ENCODE measurements at regions not wholly inside any gene's neighbourhood (a gene's known extent, or its start where the extent isn't known, plus 50 kb on each side); places are given as distances from the start of the nearest gene placed in this dataset.
"Not testable (repeated sequence)": the region's sequence is repeated elsewhere in the genome, so short reads cannot be mapped to it uniquely, and the experiment has no call there.

DNA sequence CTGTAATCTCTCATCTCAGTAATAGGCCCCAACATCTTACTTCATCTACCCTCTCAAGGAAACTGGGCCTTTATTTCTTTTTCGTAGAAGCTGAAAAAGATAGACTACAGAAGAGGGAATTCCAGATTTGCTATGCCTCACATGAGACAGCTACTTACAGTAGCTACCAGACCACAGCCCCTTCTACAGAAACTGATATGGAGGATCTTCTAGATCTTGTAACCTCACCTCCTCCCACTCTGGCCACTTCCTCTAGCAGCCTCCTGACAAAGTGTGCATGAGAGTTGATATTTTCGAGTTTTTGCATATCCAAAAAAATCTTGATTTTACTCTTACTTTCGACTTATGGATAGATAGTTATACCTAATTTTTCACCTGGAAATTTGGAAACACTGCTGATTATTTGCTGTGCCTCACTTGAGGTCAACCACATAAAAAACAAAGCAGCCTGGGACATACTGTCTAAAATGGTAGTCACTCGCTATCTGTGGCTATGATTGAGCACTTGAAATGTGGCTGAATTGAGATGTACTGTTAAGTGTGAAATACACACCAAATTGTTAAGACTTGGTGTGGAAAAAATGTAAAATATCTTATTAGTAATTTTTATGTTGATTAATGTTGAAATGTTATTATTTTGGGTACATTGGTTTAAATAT lies 86.3 kb upstream of the NID2 start:
- peak; percentile 6 for DNase-seq (ENCODE audit: low read depth)
- no peak for TF ChIP-seq MAX (IDR thresholded peaks at IDR 0.05; ENCODE audit: low read depth, low read length)
- no peak for TF ChIP-seq POLR2A (IDR thresholded peaks at IDR 0.05; ENCODE audit: extremely low read depth, insufficient read length)
- no peak for TF ChIP-seq MYC (IDR thresholded peaks at IDR 0.05; ENCODE audit: low read depth, low read length)
- TF ChIP-seq CTCF (IDR thresholded peaks at IDR 0.05; ENCODE audit: low read depth, low read length), result no peak
- H3K4me3 ChIP-seq (ENCODE audit: low read depth, low read length), result no peak overlapping the region

DNA sequence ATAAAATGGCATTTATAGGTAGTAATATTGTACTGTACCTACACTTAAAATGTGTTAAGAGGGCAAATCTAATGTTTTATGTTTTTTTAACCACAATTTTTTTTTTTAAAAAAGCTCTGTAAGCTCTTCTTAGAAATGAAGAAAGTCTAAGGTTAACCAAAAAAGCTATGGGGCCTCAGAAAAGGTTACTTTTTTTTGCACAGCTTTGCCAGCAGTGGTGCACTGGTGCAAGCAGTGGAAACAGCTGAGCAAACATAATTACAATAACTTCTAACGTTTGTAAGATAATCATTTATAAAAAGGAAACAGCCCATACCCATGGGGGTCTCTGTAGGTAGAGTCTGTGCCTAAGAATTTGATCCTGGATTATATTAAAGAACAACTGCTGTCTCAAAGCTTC lies 85.1 kb upstream of the NID2 start:
- no peak for DNase-seq (ENCODE audit: low read depth)
- TF ChIP-seq MAX (IDR thresholded peaks at IDR 0.05; ENCODE audit: low read depth, low read length) (no peak), POLR2A (IDR thresholded peaks at IDR 0.05; ENCODE audit: extremely low read depth, insufficient read length) (no peak)
- no peak overlapping the region for H3K4me3 ChIP-seq (ENCODE audit: low read depth, low read length)

- no peak overlapping the region for H3K4me3 ChIP-seq (ENCODE audit: low read depth, low read length)
- no peak for TF ChIP-seq MYC (IDR thresholded peaks at IDR 0.05; ENCODE audit: low read depth, low read length)
- TF ChIP-seq CTCF (IDR thresholded peaks at IDR 0.05; ENCODE audit: low read depth, low read length), result no peak
- no peak for TF ChIP-seq MAX (IDR thresholded peaks at IDR 0.05; ENCODE audit: low read depth, low read length)
- TF ChIP-seq POLR2A (IDR thresholded peaks at IDR 0.05; ENCODE audit: extremely low read depth, insufficient read length), result no peak
- DNase-seq (ENCODE audit: low read depth), result no peak
Measured at GRCh38 chr14:52150162-52150561, 81.3 kb upstream of the NID2 start.

DNA sequence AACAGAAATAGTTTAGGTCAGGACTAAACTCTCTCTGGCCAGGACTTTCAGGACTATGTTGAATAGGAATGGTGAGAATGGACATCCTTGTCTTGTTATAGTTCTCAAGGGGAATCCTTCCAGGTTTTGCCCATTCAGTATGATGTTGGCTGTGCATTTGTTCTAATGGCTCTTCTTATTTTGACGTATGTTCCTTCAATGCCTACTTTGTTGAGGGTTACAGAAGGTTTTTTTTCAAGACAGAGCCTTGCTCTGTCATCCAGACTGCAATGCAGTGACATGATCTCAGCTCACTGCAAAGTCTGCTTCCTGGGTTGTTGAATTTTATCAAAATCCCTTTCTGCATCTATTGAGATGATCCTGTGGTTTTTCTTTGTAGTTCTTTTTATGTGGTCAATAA lies 79.5 kb upstream of the NID2 start:
- DNase-seq (ENCODE audit: low read depth), result no peak
- H3K4me3 ChIP-seq (ENCODE audit: low read depth, low read length), result no peak overlapping the region
- TF ChIP-seq CTCF (IDR thresholded peaks at IDR 0.05; ENCODE audit: low read depth, low read length), result no peak
- no peak for TF ChIP-seq MYC (IDR thresholded peaks at IDR 0.05; ENCODE audit: low read depth, low read length)
- TF ChIP-seq POLR2A (IDR thresholded peaks at IDR 0.05; ENCODE audit: extremely low read depth, insufficient read length), result no peak
- no peak for TF ChIP-seq MAX (IDR thresholded peaks at IDR 0.05; ENCODE audit: low read depth, low read length)

DNA sequence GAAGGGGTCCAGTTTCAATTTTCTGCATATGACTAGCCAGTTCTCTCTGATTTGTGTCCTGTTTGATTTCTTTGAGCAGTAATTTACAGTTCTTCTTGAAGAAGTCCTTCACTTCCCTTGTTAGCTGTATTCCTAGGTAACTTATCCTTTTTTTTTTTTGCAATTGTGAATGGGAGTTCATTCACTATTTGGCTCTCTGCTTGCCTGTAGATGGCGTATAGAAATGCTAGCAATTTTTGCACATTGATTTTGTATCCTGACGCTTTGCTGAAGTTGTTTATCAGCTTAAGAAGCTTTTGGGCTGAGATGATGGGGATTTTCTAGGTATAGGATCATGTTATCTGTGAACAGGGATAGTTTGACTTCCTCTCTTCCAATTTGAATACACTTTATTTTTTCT lies 77.6 kb upstream of the NID2 start:
- no peak overlapping the region for H3K4me3 ChIP-seq (ENCODE audit: low read depth, low read length)
- no peak for TF ChIP-seq CTCF (IDR thresholded peaks at IDR 0.05; ENCODE audit: low read depth, low read length)
- TF ChIP-seq POLR2A (IDR thresholded peaks at IDR 0.05; ENCODE audit: extremely low read depth, insufficient read length), result no peak
- no peak for TF ChIP-seq MYC (IDR thresholded peaks at IDR 0.05; ENCODE audit: low read depth, low read length)
- TF ChIP-seq MAX (IDR thresholded peaks at IDR 0.05; ENCODE audit: low read depth, low read length), result no peak
- DNase-seq (ENCODE audit: low read depth), result no peak

DNA sequence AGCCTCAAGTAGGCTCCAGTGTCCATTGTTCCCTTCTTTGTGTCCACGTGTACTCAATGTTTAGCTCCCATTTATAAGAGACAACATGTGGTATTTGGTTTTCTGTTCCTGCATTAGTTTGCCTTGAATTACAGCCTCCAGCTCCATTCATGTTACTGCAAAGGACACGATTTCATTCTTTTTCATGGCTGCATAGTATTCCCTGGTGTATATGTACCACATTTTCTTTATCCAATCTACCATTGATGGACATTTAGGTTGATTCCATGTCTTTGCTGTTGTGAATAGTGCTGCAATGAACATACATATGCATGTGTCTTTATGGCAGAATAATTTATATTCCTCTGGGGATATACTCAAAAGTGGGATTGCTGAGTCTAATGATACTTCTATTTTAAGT lies 75.2 kb upstream of the NID2 start:
- not testable (repeated sequence) for H3K4me3 ChIP-seq (ENCODE audit: low read depth, low read length); DNase-seq (ENCODE audit: low read depth)

GRCh38 chr14:52142504-52142903 lies 73.6 kb upstream of the NID2 start:
- no peak overlapping the region for H3K4me3 ChIP-seq (ENCODE audit: low read depth, low read length)
- TF ChIP-seq CTCF (IDR thresholded peaks at IDR 0.05; ENCODE audit: low read depth, low read length), result no peak
- no peak for TF ChIP-seq MYC (IDR thresholded peaks at IDR 0.05; ENCODE audit: low read depth, low read length)
- TF ChIP-seq POLR2A (IDR thresholded peaks at IDR 0.05; ENCODE audit: extremely low read depth, insufficient read length), result no peak
- TF ChIP-seq MAX (IDR thresholded peaks at IDR 0.05; ENCODE audit: low read depth, low read length), result no peak
- no peak for DNase-seq (ENCODE audit: low read depth)

All from NB4 (cell line).